GM12878 (cell line): ENCODE measurements at regions not wholly inside any gene's neighbourhood (a gene's known extent, or its start where the extent isn't known, plus 50 kb on each side); places are given as distances from the start of the nearest gene placed in this dataset.

Experiments
- ATAC-seq: fragments of 200-7000 bp; cut with Tn5 transposase; 3 replicates; pipeline ENCODE4 v1.9.1; 2020; ENCODE audit warnings: mild to moderate bottlenecking, moderate library complexity
- BruUV-seq: library from RNA; stranded (reverse); fragments of 400-500 nt; replicated peaks from 2 replicates; lab custom pipeline; 2021; lab: Mats Ljungman, UMichigan
- CTCF ChIA-PET: fragments of 300-600 bp; sonication (Branson Sonifier 250); formaldehyde crosslinking; extraction: SDS; loops from one replicate; lab custom pipeline; 2021; ENCODE audit warnings: inconsistent platforms; lab: Yijun Ruan, JAX
- POLR2A ChIA-PET: fragments of 350-600 bp; formaldehyde crosslinking; extraction: SDS; loops from one replicate; lab custom pipeline; 2021; ENCODE audit warnings: inconsistent platforms; lab: Charles Lee
- RAD21 ChIA-PET: fragments of 300-600 bp; sonication (Branson Sonifier 250); formaldehyde crosslinking; loops from one replicate; lab custom pipeline; 2023; ENCODE audit warnings: antibody characterized with exemption; ENCODE audit not compliant: unreplicated experiment; lab: Charles Lee
- SMC1A ChIA-PET: fragments of 300-600 bp; sonication (Branson Sonifier 250); formaldehyde crosslinking; loops from one replicate; lab custom pipeline; 2023; ENCODE audit not compliant: unreplicated experiment, uncharacterized antibody; lab: Charles Lee
- DNase-seq: peaks from one replicate; pipeline ENCODE4 v3.0.0-alpha.2; 2011; ENCODE audit warnings: low read depth, low spot score
- FAIRE-seq: peaks from 3 replicates; lab custom pipeline; 2011; peaks lifted over from hg19 to GRCh38; lab: Jason Lieb, UNC
- H2AFZ ChIP-seq: 2 replicates; pipeline ENCODE4 v1.6.0; 2011; ENCODE audit warnings: low read depth, low read length, control low read depth; ENCODE audit not compliant: control insufficient read depth
- H3K27ac ChIP-seq: 2 replicates; pipeline ENCODE4 v1.5.1; 2011; ENCODE audit warnings: control low read depth; ENCODE audit not compliant: control insufficient read depth, insufficient read depth
- H3K27me3 ChIP-seq, 2 experiments: replicated peaks in 1 of 2; 2 replicates each; pipeline versions ENCODE4 v1.6.0 to v1.6.1; 2011; ENCODE audit warnings: low read length in 1 of 2; ENCODE audit not compliant: control insufficient read depth in 2 of 2, insufficient read depth in 2 of 2
- H3K36me3 ChIP-seq, 2 experiments: 2 replicates each; pipeline ENCODE4 v1.5.1; 2011; ENCODE audit warnings: low read length in 1 of 2; ENCODE audit not compliant: control insufficient read depth in 2 of 2, insufficient read depth in 2 of 2
- H3K4me1 ChIP-seq: 2 replicates; pipeline ENCODE4 v1.6.1; 2011; ENCODE audit warnings: mild to moderate bottlenecking, low read length, moderate library complexity, mixed read lengths; ENCODE audit not compliant: control insufficient read depth, insufficient read depth
- H3K4me2 ChIP-seq: 2 replicates; pipeline ENCODE4 v1.6.0; 2011; ENCODE audit warnings: control low read depth; ENCODE audit not compliant: control insufficient read depth, insufficient read depth
- H3K4me3 ChIP-seq: fragments of 200-600 bp; sonication (generic); 2 replicates; pipeline ENCODE4 v1.5.1; 2016
- H3K79me2 ChIP-seq: 2 replicates; pipeline ENCODE4 v1.6.0; 2011; ENCODE audit warnings: low read length; ENCODE audit not compliant: control insufficient read depth, insufficient read depth
- H3K9ac ChIP-seq: 2 replicates; pipeline ENCODE4 v1.8.0; 2011; ENCODE audit warnings: low read length, control low read depth, mixed read lengths; ENCODE audit not compliant: control insufficient read depth, insufficient read depth
- H3K9me3 ChIP-seq: replicated peaks from 3 replicates; pipeline ENCODE4 v1.5.1; 2011; ENCODE audit warnings: mild to moderate bottlenecking, low read length; ENCODE audit not compliant: control insufficient read depth, insufficient read depth
- H4K20me1 ChIP-seq: 2 replicates; pipeline ENCODE4 v1.6.0; 2011; ENCODE audit not compliant: control insufficient read depth, insufficient read depth
- CBX3 ChIP-seq: fragments of 200-600 bp; sonication (generic); IDR thresholded peaks from 2 replicates; pipeline ENCODE4 v1.6.1; 2016; ENCODE audit warnings: low read depth, borderline replicate concordance
- CREM ChIP-seq: IDR thresholded peaks from 2 replicates; pipeline ENCODE4 v1.6.1; 2014; ENCODE audit warnings: antibody characterized with exemption, low read depth
- ESRRA ChIP-seq: IDR thresholded peaks from 2 replicates; pipeline ENCODE4 v1.6.1; 2012; ENCODE audit warnings: mild to moderate bottlenecking, low read length, improper control_type of control experiment
- FOS ChIP-seq: IDR thresholded peaks from 3 replicates; pipeline ENCODE4 v1.6.1; 2011; ENCODE audit warnings: borderline replicate concordance; ENCODE audit not compliant: insufficient read length; ENCODE audit errors: extremely low read depth
- FOXK2 ChIP-seq: fragments of 450-650 bp; IDR thresholded peaks from 2 replicates; pipeline ENCODE4 v1.6.1; 2017; ENCODE audit warnings: mild to moderate bottlenecking, moderate library complexity
- GABPA ChIP-seq: IDR thresholded peaks from 2 replicates; pipeline ENCODE4 v1.6.1; 2014; ENCODE audit warnings: antibody characterized with exemption, low read depth, mild to moderate bottlenecking, inconsistent platforms
- JUNB ChIP-seq: IDR thresholded peaks from 2 replicates; pipeline ENCODE4 v1.6.1; 2016; ENCODE audit warnings: antibody characterized with exemption, mild to moderate bottlenecking
- NR2C1 ChIP-seq: fragments of 450-650 bp; IDR thresholded peaks from 2 replicates; pipeline ENCODE4 v1.6.1; 2017; ENCODE audit warnings: antibody characterized with exemption, mild to moderate bottlenecking, moderate library complexity
- PAX8 ChIP-seq: fragments of 450-650 bp; IDR thresholded peaks from 2 replicates; pipeline ENCODE4 v1.6.1; 2017; ENCODE audit warnings: mild to moderate bottlenecking, moderate library complexity
- POLR2AphosphoS5 ChIP-seq: IDR thresholded peaks from 2 replicates; pipeline ENCODE4 v1.6.1; 2011; ENCODE audit warnings: mild to moderate bottlenecking, low read length, inconsistent platforms
- RCOR1 ChIP-seq: conservative IDR thresholded peaks from 2 replicates; pipeline ENCODE4 v1.6.1; 2012; ENCODE audit warnings: low read depth, low read length, improper control_type of control experiment
- ZNF384 ChIP-seq: IDR thresholded peaks from 2 replicates; pipeline ENCODE4 v1.6.1; 2012; ENCODE audit warnings: low read depth, mild to moderate bottlenecking, low read length, improper control_type of control experiment, borderline replicate concordance
- ZSCAN29 ChIP-seq: fragments of 450-650 bp; IDR thresholded peaks from 2 replicates; pipeline ENCODE4 v1.6.1; 2017; ENCODE audit warnings: mild to moderate bottlenecking, moderate library complexity
- WGBS: methylation state at CpG from one replicate; pipeline ENCODE4 v1.1.6; 2016; ENCODE audit warnings: low lambda C conversion rate; ENCODE audit not compliant: insufficient replicate concordance, insufficient coverage; ENCODE audit errors: missing lambda C conversion rate; 5-methylcytosine and 5-hydroxymethylcytosine counted together
- in situ Hi-C: fragments of 300-500 bp; cut with MboI; formaldehyde crosslinking; loops from 9 replicates; pipeline ENCODE4 v1.14.3; 2018; ENCODE audit warnings: mixed read lengths
- intact Hi-C: fragments of 100-400 bp; cut with micrococcal nuclease; formaldehyde crosslinking; loops from one replicate; pipeline ENCODE4 v1.14.2; 2022; ENCODE audit not compliant: unreplicated experiment
- TF ChIP-seq, protein P1 (sequence below): fragments of 450-650 bp; formaldehyde crosslinking; IDR thresholded peaks from 2 replicates; pipeline ENCODE4 v1.5.0; 2022; ENCODE audit warnings: mild to moderate bottlenecking, missing genetic modification characterization
- TF ChIP-seq, protein P2 (sequence below): fragments of 450-650 bp; IDR thresholded peaks from 2 replicates; pipeline ENCODE4 v1.6.1; 2016; ENCODE audit warnings: mild to moderate bottlenecking

DNA sequence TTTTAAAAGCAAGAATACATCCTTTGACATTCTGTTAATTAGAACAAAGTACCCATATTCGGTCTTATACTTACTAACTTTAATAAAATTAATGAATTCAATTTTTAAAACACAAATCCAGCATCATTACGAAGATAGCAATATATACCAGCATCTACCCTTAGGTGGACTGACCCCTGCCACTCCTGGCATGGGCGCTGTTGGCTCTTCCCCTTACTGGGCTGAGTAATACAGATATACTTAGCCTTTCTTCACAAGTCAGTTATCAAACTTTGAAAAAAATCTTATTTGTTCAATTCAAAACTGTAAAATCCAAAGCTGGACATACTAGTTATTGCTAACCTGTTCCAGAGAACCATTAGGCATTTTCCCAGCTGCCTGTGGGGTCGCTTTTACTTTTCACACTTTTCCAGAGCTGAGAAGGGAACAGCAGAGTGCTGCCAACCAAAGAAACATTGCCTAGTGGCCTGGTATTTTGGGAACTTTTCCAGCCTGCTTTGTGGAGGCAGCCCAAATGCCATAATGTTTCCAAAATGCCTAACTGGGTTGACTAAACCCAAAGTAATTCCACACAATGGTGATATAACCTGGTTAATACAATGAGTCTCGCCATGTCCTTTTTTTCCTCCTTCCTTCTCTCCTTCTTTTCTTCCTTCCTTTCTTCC is 424.7 kb upstream of the ADGRL2 start:
- Histone ChIP-seq H3K4me1 (no peaks in the 10 kb centered on the region), H3K4me3 (no peak overlapping the region), H2AFZ (no peak overlapping the region), H3K27ac (no peak overlapping the region), H3K9me3 (no peaks in the 10 kb centered on the region), H3K27me3 (no peaks in the 10 kb centered on the region), H3K4me2 (no peak overlapping the region), H3K36me3 (no peaks in the 10 kb centered on the region), H4K20me1 (no peaks in the 10 kb centered on the region), H3K9ac (no peak overlapping the region), H3K79me2 (no peaks in the 10 kb centered on the region)
- SMC1A ChIA-PET = no interaction called here
- CTCF ChIA-PET = no interaction called here
- no TSS peak for BruUV-seq
- FAIRE-seq (no peak), ATAC-seq (no peak), DNase-seq (no peak)
- intact Hi-C loops (no loop called here), in situ Hi-C loops (no loop called here)
- POLR2A ChIA-PET = no interaction called here
- 8% methylated on average over 5 of the region's 5 CpGs for WGBS
- TF ChIP-seq ZNF384 (no peak), ESRRA (no peak), JUNB (no peak), NR2C1 (no peak), POLR2AphosphoS5 (no peak), RCOR1 (no peak), FOS (no peak)
- RAD21 ChIA-PET = interaction anchor here (0.6 kb wide), 1 partner anchor 565 kb away, joined by 4 read pairs; no protein-coding TSS in a partner anchor

DNA sequence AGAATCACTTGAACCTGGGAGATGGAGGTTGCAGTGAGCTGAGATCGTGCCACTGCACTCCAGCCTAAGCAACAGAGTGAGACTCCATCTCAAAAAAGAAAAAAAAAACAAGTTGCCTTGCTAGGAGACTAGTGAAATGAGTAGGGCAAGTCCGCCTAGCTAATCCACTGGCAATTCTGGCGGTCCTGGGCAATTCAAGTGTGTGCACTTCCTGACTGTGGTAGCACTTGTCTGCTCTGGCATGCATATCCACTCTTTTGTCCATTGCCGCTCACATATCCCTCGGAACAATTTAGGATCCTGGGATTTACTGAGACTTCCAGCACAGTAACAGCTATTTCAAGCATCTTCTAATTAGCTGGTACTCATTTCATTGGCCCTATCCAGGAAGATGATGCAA is 426.3 kb upstream of the ADGRL2 start:
- intact Hi-C loops = no loop called here
- FAIRE-seq = no peak
- POLR2A ChIA-PET = no interaction called here
- no peak for TF ChIP-seq PAX8
- no peak for TF ChIP-seq CREM
- TF ChIP-seq, protein P1, sequence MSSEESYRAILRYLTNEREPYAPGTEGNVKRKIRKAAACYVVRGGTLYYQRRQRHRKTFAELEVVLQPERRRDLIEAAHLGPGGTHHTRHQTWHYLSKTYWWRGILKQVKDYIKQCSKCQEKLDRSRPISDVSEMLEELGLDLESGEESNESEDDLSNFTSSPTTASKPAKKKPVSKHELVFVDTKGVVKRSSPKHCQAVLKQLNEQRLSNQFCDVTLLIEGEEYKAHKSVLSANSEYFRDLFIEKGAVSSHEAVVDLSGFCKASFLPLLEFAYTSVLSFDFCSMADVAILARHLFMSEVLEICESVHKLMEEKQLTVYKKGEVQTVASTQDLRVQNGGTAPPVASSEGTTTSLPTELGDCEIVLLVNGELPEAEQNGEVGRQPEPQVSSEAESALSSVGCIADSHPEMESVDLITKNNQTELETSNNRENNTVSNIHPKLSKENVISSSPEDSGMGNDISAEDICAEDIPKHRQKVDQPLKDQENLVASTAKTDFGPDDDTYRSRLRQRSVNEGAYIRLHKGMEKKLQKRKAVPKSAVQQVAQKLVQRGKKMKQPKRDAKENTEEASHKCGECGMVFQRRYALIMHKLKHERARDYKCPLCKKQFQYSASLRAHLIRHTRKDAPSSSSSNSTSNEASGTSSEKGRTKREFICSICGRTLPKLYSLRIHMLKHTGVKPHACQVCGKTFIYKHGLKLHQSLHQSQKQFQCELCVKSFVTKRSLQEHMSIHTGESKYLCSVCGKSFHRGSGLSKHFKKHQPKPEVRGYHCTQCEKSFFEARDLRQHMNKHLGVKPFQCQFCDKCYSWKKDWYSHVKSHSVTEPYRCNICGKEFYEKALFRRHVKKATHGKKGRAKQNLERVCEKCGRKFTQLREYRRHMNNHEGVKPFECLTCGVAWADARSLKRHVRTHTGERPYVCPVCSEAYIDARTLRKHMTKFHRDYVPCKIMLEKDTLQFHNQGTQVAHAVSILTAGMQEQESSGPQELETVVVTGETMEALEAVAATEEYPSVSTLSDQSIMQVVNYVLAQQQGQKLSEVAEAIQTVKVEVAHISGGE (CRISPR knock-in tag) = no peak
- no peak for TF ChIP-seq FOXK2
- no peak for TF ChIP-seq ZSCAN29
- TF ChIP-seq CBX3 = no peak
- TF ChIP-seq, protein P2, sequence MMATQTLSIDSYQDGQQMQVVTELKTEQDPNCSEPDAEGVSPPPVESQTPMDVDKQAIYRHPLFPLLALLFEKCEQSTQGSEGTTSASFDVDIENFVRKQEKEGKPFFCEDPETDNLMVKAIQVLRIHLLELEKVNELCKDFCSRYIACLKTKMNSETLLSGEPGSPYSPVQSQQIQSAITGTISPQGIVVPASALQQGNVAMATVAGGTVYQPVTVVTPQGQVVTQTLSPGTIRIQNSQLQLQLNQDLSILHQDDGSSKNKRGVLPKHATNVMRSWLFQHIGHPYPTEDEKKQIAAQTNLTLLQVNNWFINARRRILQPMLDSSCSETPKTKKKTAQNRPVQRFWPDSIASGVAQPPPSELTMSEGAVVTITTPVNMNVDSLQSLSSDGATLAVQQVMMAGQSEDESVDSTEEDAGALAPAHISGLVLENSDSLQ = no peak
- no peak for TF ChIP-seq GABPA

More for the DNA sequence above, 426.3 kb upstream of the ADGRL2 start:
- Histone ChIP-seq H3K9me3 (no peaks in the 10 kb centered on the region), H3K4me3 (no peak overlapping the region), H2AFZ (no peak overlapping the region), H3K36me3 (no peaks in the 10 kb centered on the region), H3K27me3 (no peaks in the 10 kb centered on the region), H3K4me1 (no peaks in the 10 kb centered on the region), H3K79me2 (no peaks in the 10 kb centered on the region), H3K4me2 (no peak overlapping the region), H3K27ac (no peak overlapping the region), H3K9ac (no peak overlapping the region), H4K20me1 (no peaks in the 10 kb centered on the region)
- no TSS peak for BruUV-seq
- in situ Hi-C loops = no loop called here
- WGBS = 31% methylated on average over 5 of the region's 5 CpGs
- SMC1A ChIA-PET = interaction anchor here (0.5 to 0.6 kb wide), 2 partner anchors 22 to 159 kb away, joined by 3 read pairs; no protein-coding TSS in a partner anchor
- DNase-seq (no peak), ATAC-seq (no peak)
- RAD21 ChIA-PET = no interaction called here
- CTCF ChIA-PET = no interaction called here
